Adrenal gland (tissue), 5 donors: ENCODE measurements at regions not wholly inside any gene's neighbourhood (a gene's known extent, or its start where the extent isn't known, plus 50 kb on each side); places are given as distances from the start of the nearest gene placed in this dataset.

Experiments
- CTCF ChIP-seq, 6 experiments: fragments of 450-650 bp in 4 of 6; fragments of 200-600 bp in 2 of 6; sonication (generic) in 1 of 6; IDR thresholded peaks; 1 replicate in 5 of 6; 2 replicates in 1 of 6; pipeline versions ENCODE4 v1.5.1 to v1.8.0; 2016 to 2021; ENCODE audit warnings: antibody characterized with exemption in 6 of 6, mild to moderate bottlenecking in 2 of 6, moderate library complexity in 1 of 6
- POLR2A ChIP-seq, 2 donors: fragments of 450-650 bp; IDR thresholded peaks; one replicate each; pipeline ENCODE4 v1.6.1; 2017; ENCODE audit warnings: antibody characterized with exemption in 2 of 2, mild to moderate bottlenecking in 2 of 2, moderate library complexity in 1 of 2
- donor health status: DM: no; HTN: no; CAD: no.

GRCh38 chr13:91132381-91132780 is 215.1 kb upstream of the MIR17HG start:
- TF ChIP-seq POLR2A (IDR thresholded peaks at IDR 0.05) (no peak), CTCF (IDR thresholded peaks at IDR 0.05) (no peak)
